ENCODE measurements at regions not wholly inside any gene's neighbourhood (a gene's known extent, or its start where the extent isn't known, plus 50 kb on each side); places are given as distances from the start of the nearest gene placed in this dataset.

- TF ChIP-seq MAFK (IDR thresholded peaks at IDR 0.05; ENCODE audit: low read depth, low read length) = no peak
- TF ChIP-seq CTCF (conservative IDR thresholded peaks at IDR 0.05; ENCODE audit: low read depth, low read length) = no peak
- no peak for TF ChIP-seq MAZ (IDR thresholded peaks at IDR 0.05; ENCODE audit: borderline replicate concordance, low read depth, low read length)
- no peak for TF ChIP-seq FOS (IDR thresholded peaks at IDR 0.05; ENCODE audit: low read depth, low read length)
- no peak for TF ChIP-seq ELK1 (IDR thresholded peaks at IDR 0.05; ENCODE audit: borderline replicate concordance, low read depth, low read length)
- no peak for TF ChIP-seq NFE2L2 (IDR thresholded peaks at IDR 0.05; ENCODE audit: low read depth, low read length)
- no peak for TF ChIP-seq CEBPB (IDR thresholded peaks at IDR 0.05; ENCODE audit: low read depth, low read length)
- TF ChIP-seq POLR2A (IDR thresholded peaks at IDR 0.05; ENCODE audit: low read depth, low read length) = no peak
- TF ChIP-seq MXI1 (IDR thresholded peaks at IDR 0.05; ENCODE audit: borderline replicate concordance, low read depth, low read length) = no peak
- TF ChIP-seq SMC3 (IDR thresholded peaks at IDR 0.05; ENCODE audit: low read depth, low read length) = no peak
- TF ChIP-seq BHLHE40 (IDR thresholded peaks at IDR 0.05; ENCODE audit: low read depth, low read length) = no peak
- TF ChIP-seq, protein P1, sequence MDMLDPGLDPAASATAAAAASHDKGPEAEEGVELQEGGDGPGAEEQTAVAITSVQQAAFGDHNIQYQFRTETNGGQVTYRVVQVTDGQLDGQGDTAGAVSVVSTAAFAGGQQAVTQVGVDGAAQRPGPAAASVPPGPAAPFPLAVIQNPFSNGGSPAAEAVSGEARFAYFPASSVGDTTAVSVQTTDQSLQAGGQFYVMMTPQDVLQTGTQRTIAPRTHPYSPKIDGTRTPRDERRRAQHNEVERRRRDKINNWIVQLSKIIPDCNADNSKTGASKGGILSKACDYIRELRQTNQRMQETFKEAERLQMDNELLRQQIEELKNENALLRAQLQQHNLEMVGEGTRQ (IDR thresholded peaks at IDR 0.05; ENCODE audit: low read depth, low read length) = no peak
- no peak for TF ChIP-seq RCOR1 (IDR thresholded peaks at IDR 0.05; ENCODE audit: insufficient replicate concordance, low read length)
- no peak for TF ChIP-seq CHD1 (IDR thresholded peaks at IDR 0.05; ENCODE audit: low read depth, low read length)
- TF ChIP-seq RAD21 (IDR thresholded peaks at IDR 0.05; ENCODE audit: low read length) = no peak
- no peak for TF ChIP-seq RFX5 (IDR thresholded peaks at IDR 0.05; ENCODE audit: low read depth, low read length)
- H2BK5ac ChIP-seq (ENCODE audit: low read depth, low read length, poor library complexity, severe bottlenecking) = no peak overlapping the region
- H3K4me1 ChIP-seq (ENCODE audit: control insufficient read depth, insufficient read depth, low read length) = no peaks in the 10 kb centered on the region
- H3K27ac ChIP-seq (ENCODE audit: insufficient read depth, low read length) = no peak overlapping the region
- no peak overlapping the region for H4K8ac ChIP-seq (ENCODE audit: low read depth in 2 of 2, low read length in 2 of 2)
- H4K20me1 ChIP-seq (ENCODE audit: insufficient read depth, low read length) = no peaks in the 10 kb centered on the region
- ChIA-PET CTCF (no interaction called here), POLR2A (ENCODE audit: unreplicated experiment) (no interaction called here)
- no peaks in the 10 kb centered on the region for H3K36me3 ChIP-seq (ENCODE audit: control insufficient read depth, insufficient read depth, low read length)
- H3K27me3 ChIP-seq (ENCODE audit: control insufficient read depth, insufficient read depth, low read length) = no peaks in the 10 kb centered on the region
- no peak overlapping the region for H2AK5ac ChIP-seq (ENCODE audit: low read depth, low read length)
- no peaks in the 10 kb centered on the region; the same call in 1 of the 2 replicates for H3K9me3 ChIP-seq (ENCODE audit: control insufficient read depth, insufficient read depth, low read length)
- WGBS, 2 experiments (ENCODE audit: extremely low coverage in 2 of 2, insufficient read length in 1 of 2) = no CpG with 5 or more reads among the region's 1 CpG
- H3K18ac ChIP-seq (ENCODE audit: low read depth, low read length) = no peak overlapping the region
- H3K56ac ChIP-seq (ENCODE audit: extremely low read depth, insufficient read depth, low read length) = no peak overlapping the region
- no peak overlapping the region for H3K4me2 ChIP-seq (ENCODE audit: low read depth, low read length)
- no peak overlapping the region for H2BK15ac ChIP-seq (ENCODE audit: low read depth, low read length)
- BruUV-seq (replicated peaks) = no TSS peak
- dilution Hi-C loops (cut with HindIII; ENCODE audit: low sequenced_read_pairs, unreplicated experiment) (no loop called here), intact Hi-C loops (cut with micrococcal nuclease) (no loop called here), in situ Hi-C loops (cut with MboI; ENCODE audit: low sequenced_read_pairs) (no loop called here)
- H4K91ac ChIP-seq (ENCODE audit: insufficient read depth, low read depth, low read length) = no peak overlapping the region
- no peak overlapping the region for H2AFZ ChIP-seq (replicated peaks; ENCODE audit: low read length, poor library complexity)
- DNase-seq (no peak), ATAC-seq (ENCODE audit: low read depth) (no peak)
- no peak overlapping the region for H3K23ac ChIP-seq (ENCODE audit: low read depth, low read length)
- no peak overlapping the region for H2BK120ac ChIP-seq (ENCODE audit: low read depth, low read length)
- H3K9me1 ChIP-seq (ENCODE audit: insufficient read depth, low read length) = no peaks in the 10 kb centered on the region
- no peak overlapping the region for H3K9ac ChIP-seq (ENCODE audit: low read depth, low read length)
- H3K4me3 ChIP-seq (ENCODE audit: insufficient read depth, low read depth, low read length) = no peak overlapping the region
- no peak overlapping the region for H2AK9ac ChIP-seq (replicated peaks; ENCODE audit: low read depth, low read length, poor library complexity)
- H2BK20ac ChIP-seq (ENCODE audit: low read depth, low read length) = no peak overlapping the region
- H4K5ac ChIP-seq (ENCODE audit: low read depth, low read length) = no peak overlapping the region
- no peak overlapping the region for H3K14ac ChIP-seq (replicated peaks; ENCODE audit: low read depth, low read length)
- H3K4ac ChIP-seq (ENCODE audit: low read depth, low read length) = no peak overlapping the region
- H3K79me1 ChIP-seq (ENCODE audit: low read depth in 1 of 2, low read length in 2 of 2) = no peaks in the 10 kb centered on the region
Observed at GRCh38 chr4:136320465-136320813, 1211.9 kb downstream of the PCDH18 start.

Measured in IMR-90 (cell line).